ENCODE measurements at regions not wholly inside any gene's neighbourhood (a gene's known extent, or its start where the extent isn't known, plus 50 kb on each side); places are given as distances from the start of the nearest gene placed in this dataset.

- no peaks in the 10 kb centered on the region for H3K79me2 ChIP-seq (ENCODE audit: insufficient read depth, low read length)
These were observed 77.1 kb downstream of the ZNF467 start for GRCh38 chr7:149696280-149696679.

GRCh38 chr7:149692557-149692982 lies 80.8 kb downstream of the ZNF467 start:
- Histone ChIP-seq H3F3A (ENCODE audit: insufficient read depth, low read length) (no peaks in the 10 kb centered on the region), H4K20me1 (ENCODE audit: insufficient read depth, low read length) (no peaks in the 10 kb centered on the region), H3K9ac (ENCODE audit: low read length) (no peak overlapping the region), H3K4me3 (ENCODE audit: low read depth, low read length, poor library complexity, severe bottlenecking) (no peak overlapping the region), H2AFZ (ENCODE audit: low read length) (no peak overlapping the region), H3K27me3 (ENCODE audit: insufficient read depth, low read length) (peaks cover 16% of the 10 kb centered on the region; the same call in 1 of the 2 replicates), H3K4me2 (ENCODE audit: low read length) (no peak overlapping the region), H3K79me2 (ENCODE audit: insufficient read depth, low read length) (no peaks in the 10 kb centered on the region), H3K4me1 (ENCODE audit: insufficient read depth, low read length, severe bottlenecking) (no peaks in the 10 kb centered on the region), H3K27ac (ENCODE audit: low read depth, low read length, poor library complexity, severe bottlenecking) (no peak overlapping the region), H3K36me3 (ENCODE audit: insufficient read depth, low read length) (no peaks in the 10 kb centered on the region), H3K9me3 (ENCODE audit: low read length) (peaks cover 5% of the 10 kb centered on the region; the same call in 1 of the 2 replicates), H3K9me2 (ENCODE audit: low read depth, low read length) (no peaks in the 10 kb centered on the region)
- TF ChIP-seq EZH2 (IDR thresholded peaks at IDR 0.05; ENCODE audit: borderline replicate concordance, low read length): no peak
- TF ChIP-seq CTCF (IDR thresholded peaks at IDR 0.05; ENCODE audit: low read length): no peak

More at GRCh38 chr7:149696280-149696679, 77.1 kb downstream of the ZNF467 start:
- Histone ChIP-seq H3K4me2 (ENCODE audit: low read length) (no peak overlapping the region), H2AFZ (ENCODE audit: low read length) (no peak overlapping the region), H3K4me3 (ENCODE audit: low read depth, low read length, poor library complexity, severe bottlenecking) (no peak overlapping the region), H3K9ac (ENCODE audit: low read length) (no peak overlapping the region), H4K20me1 (ENCODE audit: insufficient read depth, low read length) (no peaks in the 10 kb centered on the region), H3K36me3 (ENCODE audit: insufficient read depth, low read length) (no peaks in the 10 kb centered on the region; the same call in 1 of the 2 replicates), H3K9me3 (ENCODE audit: low read length) (peaks cover 9% of the 10 kb centered on the region), H3F3A (ENCODE audit: insufficient read depth, low read length) (no peaks in the 10 kb centered on the region), H3K27me3 (ENCODE audit: insufficient read depth, low read length) (peaks cover 6% of the 10 kb centered on the region; the same call in 1 of the 2 replicates), H3K9me2 (ENCODE audit: low read depth, low read length) (no peaks in the 10 kb centered on the region), H3K27ac (ENCODE audit: low read depth, low read length, poor library complexity, severe bottlenecking) (no peak overlapping the region), H3K4me1 (ENCODE audit: insufficient read depth, low read length, severe bottlenecking) (no peaks in the 10 kb centered on the region)
- TF ChIP-seq EZH2 (IDR thresholded peaks at IDR 0.05; ENCODE audit: borderline replicate concordance, low read length): no peak
- TF ChIP-seq CTCF (IDR thresholded peaks at IDR 0.05; ENCODE audit: low read length): no peak

- peaks cover 17% of the 10 kb centered on the region; the same call in 1 of the 2 replicates for H3K27me3 ChIP-seq (ENCODE audit: insufficient read depth, low read length)
- H3K4me1 ChIP-seq (ENCODE audit: insufficient read depth, low read length, severe bottlenecking): no peaks in the 10 kb centered on the region
- no peaks in the 10 kb centered on the region for H4K20me1 ChIP-seq (ENCODE audit: insufficient read depth, low read length)
- no peak overlapping the region for H3K9ac ChIP-seq (ENCODE audit: low read length)
- no peaks in the 10 kb centered on the region for H3F3A ChIP-seq (ENCODE audit: insufficient read depth, low read length)
- TF ChIP-seq EZH2 (IDR thresholded peaks at IDR 0.05; ENCODE audit: borderline replicate concordance, low read length) (no peak), CTCF (IDR thresholded peaks at IDR 0.05; ENCODE audit: low read length) (no peak)
- no peak overlapping the region for H3K4me3 ChIP-seq (ENCODE audit: low read depth, low read length, poor library complexity, severe bottlenecking)
- H2AFZ ChIP-seq (ENCODE audit: low read length): no peak overlapping the region
- no peaks in the 10 kb centered on the region for H3K79me2 ChIP-seq (ENCODE audit: insufficient read depth, low read length)
- no peak overlapping the region for H3K4me2 ChIP-seq (ENCODE audit: low read length)
- no peak overlapping the region for H3K27ac ChIP-seq (ENCODE audit: low read depth, low read length, poor library complexity, severe bottlenecking)
- H3K9me2 ChIP-seq (ENCODE audit: low read depth, low read length): no peaks in the 10 kb centered on the region
- H3K9me3 ChIP-seq (ENCODE audit: low read length): peaks cover 5% of the 10 kb centered on the region; the same call in 1 of the 2 replicates
- no peaks in the 10 kb centered on the region for H3K36me3 ChIP-seq (ENCODE audit: insufficient read depth, low read length)
These were observed 81.3 kb downstream of the ZNF467 start for GRCh38 chr7:149692056-149692455.
